GM12864 (cell line): ENCODE measurements at regions not wholly inside any gene's neighbourhood (a gene's known extent, or its start where the extent isn't known, plus 50 kb on each side); places are given as distances from the start of the nearest gene placed in this dataset.
"Not testable (repeated sequence)": the region's sequence is repeated elsewhere in the genome, so short reads cannot be mapped to it uniquely, and the experiment has no call there.

Source experiments
- DNase-seq: peaks from one replicate; pipeline ENCODE4 v3.0.0-alpha.2; 2011; ENCODE audit warnings: low read depth
- H3K4me3 ChIP-seq: 2 replicates; pipeline ENCODE4 v1.5.1; 2011; ENCODE audit warnings: mild to moderate bottlenecking, low read depth, low read length, control low read depth
- CTCF ChIP-seq: IDR thresholded peaks from 2 replicates; pipeline ENCODE4 v1.5.1; 2011; ENCODE audit warnings: low read depth, mild to moderate bottlenecking, moderate library complexity, low read length, control low read depth, inconsistent platforms; ENCODE audit errors: missing control alignments

- no peak for TF ChIP-seq CTCF
- no peak overlapping the region for H3K4me3 ChIP-seq
- no peak for DNase-seq
These were observed 204.4 kb downstream of the OTOL1 start for GRCh38 chr3:161700998-161701397.

- DNase-seq, H3K4me3 ChIP-seq: not testable (repeated sequence)
These were observed 210.6 kb downstream of the OTOL1 start for GRCh38 chr3:161707253-161707652.

- no peak for DNase-seq
- no peak overlapping the region for H3K4me3 ChIP-seq
- no peak for TF ChIP-seq CTCF
These were observed 217.1 kb downstream of the OTOL1 start for GRCh38 chr3:161713731-161714130.

- no peak for DNase-seq
- H3K4me3 ChIP-seq = no peak overlapping the region
- no peak for TF ChIP-seq CTCF
These were observed 235.4 kb downstream of the OTOL1 start for GRCh38 chr3:161731968-161732367.

- no peak overlapping the region for H3K4me3 ChIP-seq
- no peak for DNase-seq
These were observed 240.6 kb downstream of the OTOL1 start for GRCh38 chr3:161737171-161737570.

GRCh38 chr3:161740421-161740820 lies 243.8 kb downstream of the OTOL1 start:
- no peak for TF ChIP-seq CTCF
- H3K4me3 ChIP-seq = no peak overlapping the region
- no peak for DNase-seq

More at GRCh38 chr3:161737171-161737570, 240.6 kb downstream of the OTOL1 start:
- no peak for TF ChIP-seq CTCF

- no peak overlapping the region for H3K4me3 ChIP-seq
These were observed 247.8 kb downstream of the OTOL1 start for GRCh38 chr3:161744366-161744765.

More at GRCh38 chr3:161744366-161744765, 247.8 kb downstream of the OTOL1 start:
- no peak for DNase-seq
- TF ChIP-seq CTCF = no peak
